ENCODE measurements at regions not wholly inside any gene's neighbourhood (a gene's known extent, or its start where the extent isn't known, plus 50 kb on each side); places are given as distances from the start of the nearest gene placed in this dataset.
"Not testable (repeated sequence)": the region's sequence is repeated elsewhere in the genome, so short reads cannot be mapped to it uniquely, and the experiment has no call there.

DNA sequence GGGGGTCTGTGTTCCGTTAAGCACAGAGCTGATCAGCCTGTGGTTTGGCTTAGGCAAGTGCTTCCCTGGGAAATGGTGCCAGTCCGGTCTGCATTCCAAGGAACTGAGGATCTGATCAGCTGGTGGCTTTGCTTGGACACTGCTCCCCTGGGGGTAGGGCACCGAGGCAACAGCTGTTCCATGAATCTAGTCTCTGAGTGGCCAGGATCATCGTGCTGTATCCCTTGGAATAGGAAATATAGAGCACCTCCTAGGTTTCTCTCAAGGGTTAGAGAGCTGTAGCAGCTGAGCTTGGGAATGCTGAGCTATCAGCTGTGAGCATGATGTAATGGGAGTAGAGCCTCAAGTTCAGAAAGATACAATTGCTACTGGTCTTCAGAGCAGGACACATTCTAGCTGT, 863.9 kb downstream of the RAPGEF2 start:
- ChIA-PET CTCF (no interaction called here), POLR2A (no interaction called here)
- H3K27ac ChIP-seq (ENCODE audit: low read length in 2 of 2), result no peak overlapping the region
- Mint-ChIP-seq H3K27ac (no peak overlapping the region), H3K4me3 (no peak overlapping the region), H3K9me3 (ENCODE audit: insufficient read depth) (no peaks in the 10 kb centered on the region), H3K27me3 (no peaks in the 10 kb centered on the region), H3K4me1 (no peaks in the 10 kb centered on the region)
- H4K20me1 ChIP-seq (ENCODE audit: control insufficient read depth, insufficient read depth, low read length, poor library complexity, severe bottlenecking), result no peaks in the 10 kb centered on the region
- ATAC-seq (ENCODE audit: low read depth), result no peak
- H3K4me1 ChIP-seq (ENCODE audit: control insufficient read depth in 2 of 2, insufficient read depth in 2 of 2, low read length in 2 of 2), result no peaks in the 10 kb centered on the region
- H3K79me2 ChIP-seq (ENCODE audit: control insufficient read depth, insufficient read depth, low read length), result no peaks in the 10 kb centered on the region
- H3K9ac ChIP-seq (ENCODE audit: low read length), result no peak overlapping the region
- no peaks in the 10 kb centered on the region for H3K27me3 ChIP-seq (replicated peaks in 1 of 4; ENCODE audit: control extremely low read depth in 1 of 4, control insufficient read depth in 3 of 4, insufficient read depth in 4 of 4, low read length in 3 of 4)
- no peak overlapping the region for H2AFZ ChIP-seq (ENCODE audit: insufficient read depth, low read depth, low read length, poor library complexity, severe bottlenecking)
- intact Hi-C loops (cut with micrococcal nuclease), result no loop called here
- no peak overlapping the region for H3K4me2 ChIP-seq (replicated peaks; ENCODE audit: low read depth, low read length, poor library complexity, severe bottlenecking)
- peaks cover 0 to 4% (median 0%) of the 10 kb centered on the region in 3 donors for H3K9me3 ChIP-seq (ENCODE audit: control extremely low read depth in 1 of 3, control insufficient read depth in 2 of 3, insufficient read depth in 1 of 3, low read length in 2 of 3)
- H3K4me3 ChIP-seq (ENCODE audit: control extremely low read depth in 1 of 5, extremely low read depth in 1 of 5, insufficient read depth in 1 of 5, low read depth in 2 of 5, low read length in 4 of 5), result no peak overlapping the region
- no peak for DNase-seq
- no peak for TF ChIP-seq EZH2 (IDR thresholded peaks at IDR 0.05; ENCODE audit: borderline replicate concordance, insufficient read depth, low read depth, low read length, poor library complexity, severe bottlenecking)
- H3K36me3 ChIP-seq (replicated peaks in 1 of 2; ENCODE audit: control extremely low read depth in 1 of 2, control insufficient read depth in 1 of 2, extremely low read depth in 1 of 2, insufficient read depth in 2 of 2, low read length in 1 of 2), result no peaks in the 10 kb centered on the region
- 67% methylated on average over 4 of the region's 4 CpGs for WGBS (ENCODE audit: insufficient coverage)

DNA sequence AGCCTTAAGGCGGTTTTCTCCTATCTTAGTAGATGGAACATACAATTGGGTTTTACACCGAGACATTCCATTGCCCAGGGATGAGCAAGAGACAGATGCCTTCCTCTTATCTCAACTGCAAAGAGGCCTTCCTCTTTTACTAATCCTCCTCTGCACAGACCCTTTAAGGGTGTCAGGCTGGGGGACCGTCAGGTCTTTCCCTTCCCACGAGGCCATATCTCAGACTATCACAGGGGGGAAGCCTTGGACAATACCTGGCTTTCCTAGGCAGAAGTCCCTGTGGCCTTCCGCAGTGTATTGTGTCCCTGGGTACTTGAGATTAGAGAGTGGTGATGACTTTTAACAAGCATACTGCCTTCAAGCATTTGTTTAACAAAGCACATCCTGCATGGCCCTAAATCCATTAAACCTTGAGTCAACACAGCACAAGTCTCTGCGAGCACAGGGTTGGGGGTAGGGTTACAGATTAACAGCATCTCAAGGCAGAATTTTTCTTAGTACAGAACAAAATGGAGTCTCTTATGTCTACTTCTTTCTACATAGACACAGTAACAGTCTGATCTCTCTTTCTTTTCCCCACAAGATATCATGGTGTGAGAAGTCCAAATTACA, 874.1 kb downstream of the RAPGEF2 start:
- intact Hi-C loops (cut with micrococcal nuclease); CTCF ChIA-PET; H3K27ac Mint-ChIP-seq: not testable (repeated sequence)

More for the DNA sequence above, 874.1 kb downstream of the RAPGEF2 start:
- H3K9me3 Mint-ChIP-seq (ENCODE audit: insufficient read depth); H3K9ac ChIP-seq (ENCODE audit: low read length); H3K4me3 Mint-ChIP-seq; H3K79me2 ChIP-seq (ENCODE audit: control insufficient read depth, insufficient read depth, low read length); POLR2A ChIA-PET; H3K27ac ChIP-seq (ENCODE audit: low read length in 2 of 2); H3K4me2 ChIP-seq (replicated peaks; ENCODE audit: low read depth, low read length, poor library complexity, severe bottlenecking); H3K4me1 ChIP-seq (ENCODE audit: control insufficient read depth in 2 of 2, insufficient read depth in 2 of 2, low read length in 2 of 2); H3K27me3 Mint-ChIP-seq; H3K4me3 ChIP-seq (ENCODE audit: control extremely low read depth in 1 of 5, extremely low read depth in 1 of 5, insufficient read depth in 1 of 5, low read depth in 2 of 5, low read length in 4 of 5); H2AFZ ChIP-seq (ENCODE audit: insufficient read depth, low read depth, low read length, poor library complexity, severe bottlenecking); ATAC-seq (ENCODE audit: low read depth); DNase-seq; H3K9me3 ChIP-seq (ENCODE audit: control extremely low read depth in 1 of 3, control insufficient read depth in 2 of 3, insufficient read depth in 1 of 3, low read length in 2 of 3); H3K36me3 ChIP-seq (replicated peaks in 1 of 2; ENCODE audit: control extremely low read depth in 1 of 2, control insufficient read depth in 1 of 2, extremely low read depth in 1 of 2, insufficient read depth in 2 of 2, low read length in 1 of 2); H3K4me1 Mint-ChIP-seq; H4K20me1 ChIP-seq (ENCODE audit: control insufficient read depth, insufficient read depth, low read length, poor library complexity, severe bottlenecking); H3K27me3 ChIP-seq (replicated peaks in 1 of 4; ENCODE audit: control extremely low read depth in 1 of 4, control insufficient read depth in 3 of 4, insufficient read depth in 4 of 4, low read length in 3 of 4): not testable (repeated sequence)
- no CpG with 5 or more reads among the region's 6 CpGs for WGBS (ENCODE audit: insufficient coverage)

Data from B cell (primary cell).